CD4-positive, alpha-beta T cell treated with Interleukin-10 for 1 hour (primary cell): ENCODE measurements at regions not wholly inside any gene's neighbourhood (a gene's known extent, or its start where the extent isn't known, plus 50 kb on each side); places are given as distances from the start of the nearest gene placed in this dataset.

ENCODE experiments used
- DNase-seq: peaks from one replicate; pipeline ENCODE4 v3.0.0-alpha.2; 2020

- DNase-seq = no peak
These were observed 630.5 kb upstream of the MEF2C start for GRCh38 chr5:89513299-89514044.

- DNase-seq = no peak
These were observed 621.1 kb upstream of the MEF2C start for GRCh38 chr5:89504051-89504450.

- DNase-seq = no peak
These were observed 616.8 kb upstream of the MEF2C start for GRCh38 chr5:89499787-89500186.

GRCh38 chr5:89498699-89499098 lies 615.7 kb upstream of the MEF2C start:
- no peak for DNase-seq

- DNase-seq = no peak
These were observed 610.4 kb upstream of the MEF2C start for GRCh38 chr5:89493414-89493813.

GRCh38 chr5:89484962-89485361 lies 602.0 kb upstream of the MEF2C start:
- no peak for DNase-seq

- no peak for DNase-seq
These were observed 597.5 kb upstream of the MEF2C start for GRCh38 chr5:89480406-89481007.

- no peak for DNase-seq
These were observed 595.9 kb upstream of the MEF2C start for GRCh38 chr5:89478851-89479250.

GRCh38 chr5:89473196-89473595 lies 590.2 kb upstream of the MEF2C start:
- DNase-seq = no peak

- no peak for DNase-seq
These were observed 588.6 kb upstream of the MEF2C start for GRCh38 chr5:89471541-89471940.

- DNase-seq = no peak
These were observed 588.1 kb upstream of the MEF2C start for GRCh38 chr5:89471115-89471514.

- DNase-seq = no peak
These were observed 587.7 kb upstream of the MEF2C start for GRCh38 chr5:89470658-89471057.

GRCh38 chr5:89458332-89458656 lies 575.3 kb upstream of the MEF2C start:
- DNase-seq = no peak

- no peak for DNase-seq
These were observed 574.7 kb upstream of the MEF2C start for GRCh38 chr5:89457411-89458331.

GRCh38 chr5:89452081-89452480 lies 569.1 kb upstream of the MEF2C start:
- DNase-seq = no peak

- DNase-seq = no peak
These were observed 568.3 kb upstream of the MEF2C start for GRCh38 chr5:89451263-89451662.

GRCh38 chr5:89450149-89450538 lies 567.2 kb upstream of the MEF2C start:
- DNase-seq = no peak

GRCh38 chr5:89449392-89450148 lies 566.6 kb upstream of the MEF2C start:
- no peak for DNase-seq

- no peak for DNase-seq
These were observed 564.0 kb upstream of the MEF2C start for GRCh38 chr5:89447027-89447426.

GRCh38 chr5:89445106-89445745 lies 562.2 kb upstream of the MEF2C start:
- no peak for DNase-seq

GRCh38 chr5:89444088-89444487 lies 561.1 kb upstream of the MEF2C start:
- no peak for DNase-seq

GRCh38 chr5:89443508-89443907 lies 560.5 kb upstream of the MEF2C start:
- no peak for DNase-seq

- no peak for DNase-seq
These were observed 559.0 kb upstream of the MEF2C start for GRCh38 chr5:89441965-89442364.
